Skeletal muscle tissue (tissue), 3 donors: ENCODE measurements at regions not wholly inside any gene's neighbourhood (a gene's known extent, or its start where the extent isn't known, plus 50 kb on each side); places are given as distances from the start of the nearest gene placed in this dataset.

Source experiments
- H3K27ac ChIP-seq: one replicate; pipeline ENCODE4 v1.7.0; 2013; ENCODE audit warnings: mild to moderate bottlenecking, low read depth, low read length, inconsistent platforms
- H3K27me3 ChIP-seq, 3 donors: one replicate each; pipeline ENCODE4 v1.7.0; 2013; ENCODE audit warnings: low read length in 3 of 3; ENCODE audit not compliant: control insufficient read depth in 3 of 3, insufficient read depth in 3 of 3
- H3K36me3 ChIP-seq, 3 donors: one replicate each; pipeline ENCODE4 v1.7.0; 2013; ENCODE audit warnings: low read length in 3 of 3; ENCODE audit not compliant: control insufficient read depth in 3 of 3, insufficient read depth in 3 of 3
- H3K4me1 ChIP-seq, 3 donors: one replicate each; pipeline ENCODE4 v1.7.0; 2013; ENCODE audit warnings: low read length in 3 of 3, mild to moderate bottlenecking in 3 of 3; ENCODE audit not compliant: control insufficient read depth in 3 of 3, insufficient read depth in 3 of 3
- H3K4me3 ChIP-seq, 3 donors: one replicate each; pipeline ENCODE4 v1.7.0; 2013; ENCODE audit warnings: low read length in 3 of 3
- H3K9ac ChIP-seq, 3 donors: one replicate each; pipeline ENCODE4 v1.7.0; 2013; ENCODE audit warnings: low read length in 3 of 3, mild to moderate bottlenecking in 3 of 3, moderate library complexity in 2 of 3, low read depth in 1 of 3
- H3K9me3 ChIP-seq, 3 donors: one replicate each; pipeline ENCODE4 v1.7.0; 2013; ENCODE audit warnings: low read length in 3 of 3; ENCODE audit not compliant: control insufficient read depth in 3 of 3
- donor health status: Osteomylitis.

GRCh38 chr6:44558832-44559251 is 171.3 kb downstream of the CDC5L start:
- no peaks in the 10 kb centered on the region for H3K36me3 ChIP-seq
- H3K9ac ChIP-seq, result no peak overlapping the region
- H3K4me1 ChIP-seq, result peaks cover 12 to 16% (median 13%) of the 10 kb centered on the region in 3 donors
- H3K9me3 ChIP-seq, result no peaks in the 10 kb centered on the region
- H3K4me3 ChIP-seq, result no peak overlapping the region
- peak overlapping the region; percentile 31 for H3K27ac ChIP-seq
- peaks cover 0 to 13% (median 3%) of the 10 kb centered on the region in 3 donors for H3K27me3 ChIP-seq

GRCh38 chr6:44559486-44560270 is 172.2 kb downstream of the CDC5L start:
- no peaks in the 10 kb centered on the region for H3K36me3 ChIP-seq
- H3K4me1 ChIP-seq, result peaks cover 14 to 16% (median 16%) of the 10 kb centered on the region in 3 donors
- H3K9ac ChIP-seq, result peak overlapping the region in 1 of 3 donors; percentile 3
- peaks cover 0 to 13% (median 3%) of the 10 kb centered on the region in 3 donors for H3K27me3 ChIP-seq
- no peaks in the 10 kb centered on the region for H3K9me3 ChIP-seq
- H3K27ac ChIP-seq, result peak overlapping the region; percentile 31
- no peak overlapping the region for H3K4me3 ChIP-seq

- H3K27me3 ChIP-seq, result peaks cover 0 to 13% (median 3%) of the 10 kb centered on the region in 3 donors
- no peaks in the 10 kb centered on the region for H3K9me3 ChIP-seq
- H3K4me3 ChIP-seq, result no peak overlapping the region
- H3K4me1 ChIP-seq, result peaks cover 14 to 16% (median 16%) of the 10 kb centered on the region in 3 donors
- H3K36me3 ChIP-seq, result no peaks in the 10 kb centered on the region
- no peak overlapping the region for H3K27ac ChIP-seq
- no peak overlapping the region for H3K9ac ChIP-seq
Observed at GRCh38 chr6:44560458-44561059, 173.1 kb downstream of the CDC5L start.

- peak overlapping the region in 1 of 3 donors; percentile 22 for H3K4me3 ChIP-seq
- H3K9ac ChIP-seq, result peak overlapping the region in 2 of 3 donors; percentile 33
- H3K27ac ChIP-seq, result no peak overlapping the region
- H3K4me1 ChIP-seq, result peaks cover 14 to 16% (median 16%) of the 10 kb centered on the region in 3 donors
- H3K27me3 ChIP-seq, result peaks cover 0 to 13% (median 3%) of the 10 kb centered on the region in 3 donors
- H3K9me3 ChIP-seq, result no peaks in the 10 kb centered on the region
- no peaks in the 10 kb centered on the region for H3K36me3 ChIP-seq
Observed at GRCh38 chr6:44561060-44561623, 173.6 kb downstream of the CDC5L start.

GRCh38 chr6:44561832-44562665 is 174.5 kb downstream of the CDC5L start:
- Histone ChIP-seq H3K4me1 (peaks cover 14 to 16% (median 16%) of the 10 kb centered on the region in 3 donors), H3K4me3 (no peak overlapping the region), H3K9ac (no peak overlapping the region), H3K9me3 (no peaks in the 10 kb centered on the region), H3K36me3 (no peaks in the 10 kb centered on the region), H3K27me3 (peaks cover 0 to 13% (median 3%) of the 10 kb centered on the region in 3 donors), H3K27ac (no peak overlapping the region)

GRCh38 chr6:44563397-44563796 is 175.9 kb downstream of the CDC5L start:
- peaks cover 14 to 16% (median 15%) of the 10 kb centered on the region in 3 donors for H3K4me1 ChIP-seq
- no peak overlapping the region for H3K9ac ChIP-seq
- no peak overlapping the region for H3K4me3 ChIP-seq
- no peak overlapping the region for H3K27ac ChIP-seq
- peaks cover 0 to 12% (median 3%) of the 10 kb centered on the region in 3 donors for H3K27me3 ChIP-seq
- no peaks in the 10 kb centered on the region for H3K36me3 ChIP-seq
- H3K9me3 ChIP-seq, result no peaks in the 10 kb centered on the region

- Histone ChIP-seq H3K4me3 (no peak overlapping the region), H3K9me3 (no peaks in the 10 kb centered on the region), H3K27ac (no peak overlapping the region), H3K36me3 (no peaks in the 10 kb centered on the region), H3K4me1 (peaks cover 18 to 27% (median 21%) of the 10 kb centered on the region in 3 donors), H3K9ac (no peak overlapping the region), H3K27me3 (peaks cover 0 to 8% (median 0%) of the 10 kb centered on the region in 3 donors)
Observed at GRCh38 chr6:44564906-44565524, 177.5 kb downstream of the CDC5L start.

GRCh38 chr6:44567406-44567805 is 179.9 kb downstream of the CDC5L start:
- H3K36me3 ChIP-seq, result no peaks in the 10 kb centered on the region
- no peak overlapping the region for H3K4me3 ChIP-seq
- H3K27me3 ChIP-seq, result no peaks in the 10 kb centered on the region
- H3K9ac ChIP-seq, result no peak overlapping the region
- H3K27ac ChIP-seq, result no peak overlapping the region
- peaks cover 14 to 24% (median 16%) of the 10 kb centered on the region in 3 donors for H3K4me1 ChIP-seq
- H3K9me3 ChIP-seq, result no peaks in the 10 kb centered on the region

- Histone ChIP-seq H3K9me3 (no peaks in the 10 kb centered on the region), H3K27me3 (no peaks in the 10 kb centered on the region), H3K9ac (no peak overlapping the region), H3K27ac (no peak overlapping the region), H3K4me1 (peaks cover 8 to 13% (median 8%) of the 10 kb centered on the region in 3 donors), H3K36me3 (no peaks in the 10 kb centered on the region), H3K4me3 (no peak overlapping the region)
Observed at GRCh38 chr6:44569131-44569530, 181.6 kb downstream of the CDC5L start.
